K562 (cell line): ENCODE measurements at regions not wholly inside any gene's neighbourhood (a gene's known extent, or its start where the extent isn't known, plus 50 kb on each side); places are given as distances from the start of the nearest gene placed in this dataset.

Source experiments
- ATAC-seq: fragments of 200-7000 bp; cut with Tn5 transposase; 3 replicates; pipeline ENCODE4 v1.9.1; 2020; ENCODE audit warnings: moderate library complexity
- BruUV-seq: library from RNA; stranded (reverse); fragments of 400-500 nt; replicated peaks from 2 replicates; lab custom pipeline; 2021; lab: Mats Ljungman, UMichigan
- CTCF ChIA-PET: fragments of 300-600 bp; formaldehyde crosslinking; extraction: SDS; loops from one replicate; lab custom pipeline; 2021; ENCODE audit warnings: low intra/inter-chr PET ratio; lab: Yijun Ruan, JAX
- POLR2A ChIA-PET: fragments of 300-600, 350-650 bp; sonication (Branson Sonifier 250); formaldehyde crosslinking; extraction: SDS; loops from one replicate; lab custom pipeline; 2021; ENCODE audit warnings: antibody characterized with exemption, inconsistent platforms; lab: Yijun Ruan, JAX
- DNase-seq, 4 experiments: peaks; one replicate each; pipeline versions ENCODE4 v3.0.0 to v3.0.0-alpha.2; 2011 to 2018; ENCODE audit warnings: low spot score in 3 of 4, mixed read lengths in 3 of 4; ENCODE audit errors: extremely low read depth in 1 of 4
- FAIRE-seq: peaks from 2 replicates; lab custom pipeline; 2011; peaks lifted over from hg19 to GRCh38; lab: Jason Lieb, UNC
- H2AFZ ChIP-seq: 2 replicates; pipeline ENCODE4 v1.6.0; 2011; ENCODE audit warnings: low read depth, low read length, control low read depth, inconsistent platforms
- H3K27ac ChIP-seq: fragments of 200-600 bp; 3 replicates; pipeline ENCODE4 v1.8.0; 2011; ENCODE audit warnings: low read depth, mild to moderate bottlenecking, control low read depth, inconsistent platforms, low read length, moderate library complexity, mixed read lengths; ENCODE audit errors: extremely low read depth
- H3K27me3 ChIP-seq, 2 experiments: fragments of 300-600 bp in 1 of 2; 2 replicates in 1 of 2; 3 replicates in 1 of 2; pipeline versions ENCODE4 v1.6.0 to v1.8.0; 2011; ENCODE audit warnings: inconsistent platforms in 2 of 2, low read length in 2 of 2, mild to moderate bottlenecking in 1 of 2, mixed read lengths in 1 of 2, moderate library complexity in 1 of 2; ENCODE audit not compliant: control insufficient read depth in 2 of 2, insufficient read depth in 2 of 2
- H3K36me3 ChIP-seq: fragments of 300-600 bp; 3 replicates; pipeline ENCODE4 v1.8.0; 2011; ENCODE audit warnings: mild to moderate bottlenecking, low read length, inconsistent platforms; ENCODE audit not compliant: control insufficient read depth, insufficient read depth
- H3K4me1 ChIP-seq, 2 experiments: fragments of 200-600 bp in 1 of 2; replicated peaks in 1 of 2; 2 replicates in 1 of 2; 3 replicates in 1 of 2; pipeline versions ENCODE4 v1.5.1 to v1.8.0; 2011; ENCODE audit warnings: inconsistent platforms in 2 of 2, low read length in 2 of 2, mild to moderate bottlenecking in 1 of 2, mixed read lengths in 1 of 2, moderate library complexity in 1 of 2; ENCODE audit not compliant: control insufficient read depth in 2 of 2, insufficient read depth in 2 of 2
- H3K4me2 ChIP-seq: 2 replicates; pipeline ENCODE4 v1.6.1; 2011; ENCODE audit warnings: low read length, control low read depth, inconsistent platforms, mixed read lengths; ENCODE audit not compliant: insufficient read depth
- H3K4me3 ChIP-seq: fragments of 200-600 bp; sonication (generic), shearing (Covaris generic); 2 replicates; pipeline ENCODE4 v1.5.1; 2016; ENCODE audit warnings: control low read depth, inconsistent platforms
- H3K79me2 ChIP-seq: fragments of 200-600 bp; 3 replicates; pipeline ENCODE4 v1.8.0; 2011; ENCODE audit warnings: low read length, inconsistent platforms; ENCODE audit not compliant: control insufficient read depth, insufficient read depth
- H3K9ac ChIP-seq, 2 experiments: 2 replicates each; pipeline versions ENCODE4 v1.6.0 to v1.6.1; 2011; ENCODE audit warnings: low read depth in 2 of 2, low read length in 2 of 2, control low read depth in 1 of 2, inconsistent platforms in 1 of 2, mild to moderate bottlenecking in 1 of 2, mixed read lengths in 1 of 2; ENCODE audit not compliant: insufficient read depth in 1 of 2
- H3K9me1 ChIP-seq: one replicate; pipeline ENCODE4 v1.6.0; 2011; ENCODE audit warnings: inconsistent platforms, mild to moderate bottlenecking, low read length, moderate library complexity; ENCODE audit not compliant: control insufficient read depth, insufficient read depth
- H3K9me3 ChIP-seq: replicated peaks from 2 replicates; pipeline ENCODE4 v1.5.1; 2011; ENCODE audit warnings: low read depth, low read length, inconsistent platforms; ENCODE audit not compliant: control insufficient read depth, insufficient read depth
- H4K20me1 ChIP-seq: replicated peaks from 2 replicates; pipeline ENCODE4 v1.6.1; 2011; ENCODE audit warnings: low read length, inconsistent platforms, mixed read lengths; ENCODE audit not compliant: control insufficient read depth, insufficient read depth
- CCAR2 ChIP-seq: fragments of 200-400 bp; formaldehyde crosslinking; IDR thresholded peaks from 2 replicates; pipeline ENCODE4 v1.6.1; 2017; ENCODE audit warnings: mild to moderate bottlenecking, low read depth, low read length
- CHD1 ChIP-seq: fragments of 200-600 bp; sonication (generic); IDR thresholded peaks from one replicate; pipeline ENCODE4 v1.6.1; 2012; ENCODE audit warnings: mild to moderate bottlenecking, moderate library complexity, low read length, inconsistent platforms
- CSDE1 ChIP-seq, 2 experiments: fragments of 450-650 bp; IDR thresholded peaks; 2 replicates each; pipeline ENCODE4 v1.6.1; 2016; ENCODE audit warnings: mild to moderate bottlenecking in 1 of 2
- ETV5 ChIP-seq: sonication (generic); formaldehyde crosslinking; IDR thresholded peaks from 2 replicates; pipeline ENCODE4 v1.4.0; 2020; ENCODE audit warnings: low read depth, mild to moderate bottlenecking, missing genetic modification reagents
- GATA2 ChIP-seq: sonication (generic); formaldehyde crosslinking; IDR thresholded peaks from 2 replicates; pipeline ENCODE4 v1.4.0; 2020; ENCODE audit warnings: mild to moderate bottlenecking, missing genetic modification reagents
- GTF2B ChIP-seq: IDR thresholded peaks from 2 replicates; pipeline ENCODE4 v1.6.1; 2011; ENCODE audit not compliant: insufficient read length; ENCODE audit errors: extremely low read depth
- KLF6 ChIP-seq: fragments of 250-450 bp; sonication (Bioruptor Pico); IDR thresholded peaks from 2 replicates; pipeline ENCODE4 v1.4.0; 2020; ENCODE audit warnings: mild to moderate bottlenecking, moderate library complexity, borderline replicate concordance
- MYNN ChIP-seq, 2 experiments: sonication (generic); formaldehyde crosslinking in 1 of 2; IDR thresholded peaks; 2 replicates each; pipeline versions ENCODE4 v1.5.0 to v1.6.1; 2016 to 2020; ENCODE audit warnings: antibody characterized with exemption in 1 of 2, missing genetic modification reagents in 1 of 2
- NFIX ChIP-seq: fragments of 250-450 bp; sonication (Bioruptor Pico); IDR thresholded peaks from 2 replicates; pipeline ENCODE4 v1.4.0; 2020; ENCODE audit warnings: low read depth, mild to moderate bottlenecking, moderate library complexity
- PCBP1 ChIP-seq: fragments of 200-400 bp; formaldehyde crosslinking; IDR thresholded peaks from 2 replicates; pipeline ENCODE4 v1.6.1; 2018; ENCODE audit warnings: mild to moderate bottlenecking, low read depth, low read length; ENCODE audit not compliant: poor library complexity, severe bottlenecking
- POLR2AphosphoS2 ChIP-seq: IDR thresholded peaks from 2 replicates; pipeline ENCODE4 v1.6.1; 2012; ENCODE audit warnings: low read length, improper control_type of control experiment
- SRSF9 ChIP-seq: fragments of 200-400 bp; formaldehyde crosslinking; IDR thresholded peaks from 2 replicates; pipeline ENCODE4 v1.6.1; 2017; ENCODE audit warnings: low read depth, low read length, borderline replicate concordance
- TGIF2 ChIP-seq: sonication (generic); formaldehyde crosslinking; IDR thresholded peaks from 2 replicates; pipeline ENCODE4 v1.8.1; 2022; ENCODE audit warnings: mild to moderate bottlenecking, missing genetic modification reagents, moderate library complexity
- XRCC3 ChIP-seq: fragments of 450-650 bp; IDR thresholded peaks from 2 replicates; pipeline ENCODE4 v1.6.1; 2017; ENCODE audit warnings: mild to moderate bottlenecking, moderate library complexity
- ZBTB49 ChIP-seq: sonication (generic); formaldehyde crosslinking; IDR thresholded peaks from 2 replicates; pipeline ENCODE4 v1.8.0; 2022; ENCODE audit warnings: missing genetic modification reagents, mild to moderate bottlenecking, borderline replicate concordance
- ZFPM2 ChIP-seq: fragments of 250-450 bp; sonication (Bioruptor Pico); IDR thresholded peaks from 2 replicates; pipeline ENCODE4 v1.5.1; 2022; ENCODE audit warnings: mild to moderate bottlenecking
- ZNF133 ChIP-seq: fragments of 250-450 bp; sonication (Bioruptor Pico); IDR thresholded peaks from 2 replicates; pipeline ENCODE4 v1.4.0; 2020; ENCODE audit warnings: mild to moderate bottlenecking
- ZNF280A ChIP-seq: fragments of 450-650 bp; IDR thresholded peaks from 2 replicates; pipeline ENCODE4 v1.6.1; 2018; ENCODE audit warnings: mild to moderate bottlenecking, low read depth; ENCODE audit not compliant: partially characterized antibody
- ZNF717 ChIP-seq: fragments of 250-450 bp; sonication (Bioruptor Pico); IDR thresholded peaks from 2 replicates; pipeline ENCODE4 v1.5.0; 2021
- WGBS: fragments of 100-300 bp; shearing (Covaris generic); methylation state at CpG from one replicate; pipeline ENCODE4 v1.1.6; 2016; ENCODE audit warnings: low coverage, mixed read lengths; ENCODE audit not compliant: insufficient coverage; ENCODE audit errors: missing lambda C conversion rate; 5-methylcytosine and 5-hydroxymethylcytosine counted together
- in situ Hi-C: fragments of 300-500 bp; cut with MboI; formaldehyde crosslinking; loops from 4 replicates; pipeline ENCODE4 v1.15.0; 2018; ENCODE audit warnings: inconsistent platforms, mixed read lengths
- intact Hi-C: fragments of 100-400 bp; cut with micrococcal nuclease; formaldehyde crosslinking; loops from 2 replicates; pipeline ENCODE4 v1.14.2; 2022

GRCh38 chr10:23897267-23897666 lies 311.7 kb upstream of the KIAA1217 start:
- POLR2A ChIA-PET = no interaction called here
- in situ Hi-C loops (no loop called here), intact Hi-C loops (no loop called here)

More at GRCh38 chr10:23897267-23897666, 311.7 kb upstream of the KIAA1217 start:
- CTCF ChIA-PET = no interaction called here
- no peak for TF ChIP-seq TGIF2 (CRISPR knock-in tag)
- no peak for TF ChIP-seq MYNN (IDR thresholded peaks at IDR 0.05)
- TF ChIP-seq MYNN (CRISPR knock-in tag; IDR thresholded peaks at IDR 0.05) = no peak
- no peak for TF ChIP-seq GTF2B
- no peak for TF ChIP-seq POLR2AphosphoS2
- no peak for TF ChIP-seq KLF6 (CRISPR knock-in tag)
- TF ChIP-seq PCBP1 = no peak
- TF ChIP-seq GATA2 = no peak
- no peak for TF ChIP-seq ZBTB49 (CRISPR knock-in tag)
- TF ChIP-seq ETV5 (CRISPR knock-in tag) = no peak
- no peak for TF ChIP-seq NFIX
- no peak for TF ChIP-seq ZNF717 (CRISPR knock-in tag)
- no peak for TF ChIP-seq CCAR2
- no peak for TF ChIP-seq ZFPM2 (CRISPR knock-in tag)
- no peak for TF ChIP-seq ZNF280A
- no peak for TF ChIP-seq CHD1
- TF ChIP-seq SRSF9 = no peak
- no peak for TF ChIP-seq CSDE1 (IDR thresholded peaks at IDR 0.05)
- TF ChIP-seq ZNF133 (CRISPR knock-in tag) = no peak
- TF ChIP-seq XRCC3 = no peak
- Histone ChIP-seq H3K27ac (no peak overlapping the region), H3K27me3 (no peaks in the 10 kb centered on the region), H3K4me3 (no peak overlapping the region), H2AFZ (no peak overlapping the region), H3K9ac (no peak overlapping the region), H3K79me2 (no peaks in the 10 kb centered on the region), H3K9me1 (no peaks in the 10 kb centered on the region), H4K20me1 (no peaks in the 10 kb centered on the region), H3K4me2 (no peak overlapping the region), H3K4me1 (no peaks in the 10 kb centered on the region), H3K9me3 (no peaks in the 10 kb centered on the region; the same call in 1 of the 2 replicates), H3K36me3 (no peaks in the 10 kb centered on the region)
- DNase-seq (no peak), ATAC-seq (no peak), FAIRE-seq (no peak)
- WGBS = 0% methylated on average over 4 of the region's 4 CpGs
- no TSS peak for BruUV-seq
